K562 (cell line): ENCODE measurements at regions not wholly inside any gene's neighbourhood (a gene's known extent, or its start where the extent isn't known, plus 50 kb on each side); places are given as distances from the start of the nearest gene placed in this dataset.

ENCODE experiments used
- ATAC-seq: fragments of 200-7000 bp; cut with Tn5 transposase; 3 replicates; pipeline ENCODE4 v1.9.1; 2020; ENCODE audit warnings: moderate library complexity
- BruUV-seq: library from RNA; stranded (reverse); fragments of 400-500 nt; replicated peaks from 2 replicates; lab custom pipeline; 2021; lab: Mats Ljungman, UMichigan
- CTCF ChIA-PET: fragments of 300-600 bp; formaldehyde crosslinking; extraction: SDS; loops from one replicate; lab custom pipeline; 2021; ENCODE audit warnings: low intra/inter-chr PET ratio; lab: Yijun Ruan, JAX
- POLR2A ChIA-PET: fragments of 300-600, 350-650 bp; sonication (Branson Sonifier 250); formaldehyde crosslinking; extraction: SDS; loops from one replicate; lab custom pipeline; 2021; ENCODE audit warnings: antibody characterized with exemption, inconsistent platforms; lab: Yijun Ruan, JAX
- DNase-seq, 4 experiments: peaks; one replicate each; pipeline versions ENCODE4 v3.0.0 to v3.0.0-alpha.2; 2011 to 2018; ENCODE audit warnings: low spot score in 3 of 4, mixed read lengths in 3 of 4; ENCODE audit errors: extremely low read depth in 1 of 4
- FAIRE-seq: peaks from 2 replicates; lab custom pipeline; 2011; peaks lifted over from hg19 to GRCh38; lab: Jason Lieb, UNC
- H2AFZ ChIP-seq: 2 replicates; pipeline ENCODE4 v1.6.0; 2011; ENCODE audit warnings: low read depth, low read length, control low read depth, inconsistent platforms
- H3K27ac ChIP-seq: fragments of 200-600 bp; 3 replicates; pipeline ENCODE4 v1.8.0; 2011; ENCODE audit warnings: low read depth, mild to moderate bottlenecking, control low read depth, inconsistent platforms, low read length, moderate library complexity, mixed read lengths; ENCODE audit errors: extremely low read depth
- H3K27me3 ChIP-seq, 2 experiments: fragments of 300-600 bp in 1 of 2; 2 replicates in 1 of 2; 3 replicates in 1 of 2; pipeline versions ENCODE4 v1.6.0 to v1.8.0; 2011; ENCODE audit warnings: inconsistent platforms in 2 of 2, low read length in 2 of 2, mild to moderate bottlenecking in 1 of 2, mixed read lengths in 1 of 2, moderate library complexity in 1 of 2; ENCODE audit not compliant: control insufficient read depth in 2 of 2, insufficient read depth in 2 of 2
- H3K36me3 ChIP-seq: fragments of 300-600 bp; 3 replicates; pipeline ENCODE4 v1.8.0; 2011; ENCODE audit warnings: mild to moderate bottlenecking, low read length, inconsistent platforms; ENCODE audit not compliant: control insufficient read depth, insufficient read depth
- H3K4me1 ChIP-seq, 2 experiments: fragments of 200-600 bp in 1 of 2; replicated peaks in 1 of 2; 2 replicates in 1 of 2; 3 replicates in 1 of 2; pipeline versions ENCODE4 v1.5.1 to v1.8.0; 2011; ENCODE audit warnings: inconsistent platforms in 2 of 2, low read length in 2 of 2, mild to moderate bottlenecking in 1 of 2, mixed read lengths in 1 of 2, moderate library complexity in 1 of 2; ENCODE audit not compliant: control insufficient read depth in 2 of 2, insufficient read depth in 2 of 2
- H3K4me2 ChIP-seq: 2 replicates; pipeline ENCODE4 v1.6.1; 2011; ENCODE audit warnings: low read length, control low read depth, inconsistent platforms, mixed read lengths; ENCODE audit not compliant: insufficient read depth
- H3K4me3 ChIP-seq: fragments of 200-600 bp; sonication (generic), shearing (Covaris generic); 2 replicates; pipeline ENCODE4 v1.5.1; 2016; ENCODE audit warnings: control low read depth, inconsistent platforms
- H3K79me2 ChIP-seq: fragments of 200-600 bp; 3 replicates; pipeline ENCODE4 v1.8.0; 2011; ENCODE audit warnings: low read length, inconsistent platforms; ENCODE audit not compliant: control insufficient read depth, insufficient read depth
- H3K9ac ChIP-seq, 2 experiments: 2 replicates each; pipeline versions ENCODE4 v1.6.0 to v1.6.1; 2011; ENCODE audit warnings: low read depth in 2 of 2, low read length in 2 of 2, control low read depth in 1 of 2, inconsistent platforms in 1 of 2, mild to moderate bottlenecking in 1 of 2, mixed read lengths in 1 of 2; ENCODE audit not compliant: insufficient read depth in 1 of 2
- H3K9me1 ChIP-seq: one replicate; pipeline ENCODE4 v1.6.0; 2011; ENCODE audit warnings: inconsistent platforms, mild to moderate bottlenecking, low read length, moderate library complexity; ENCODE audit not compliant: control insufficient read depth, insufficient read depth
- H3K9me3 ChIP-seq: replicated peaks from 2 replicates; pipeline ENCODE4 v1.5.1; 2011; ENCODE audit warnings: low read depth, low read length, inconsistent platforms; ENCODE audit not compliant: control insufficient read depth, insufficient read depth
- H4K20me1 ChIP-seq: replicated peaks from 2 replicates; pipeline ENCODE4 v1.6.1; 2011; ENCODE audit warnings: low read length, inconsistent platforms, mixed read lengths; ENCODE audit not compliant: control insufficient read depth, insufficient read depth
- COPS2 ChIP-seq: fragments of 450-650 bp; conservative IDR thresholded peaks from 2 replicates; pipeline ENCODE4 v1.6.1; 2016; ENCODE audit warnings: mild to moderate bottlenecking, moderate library complexity
- NR2C1 ChIP-seq, 2 experiments: fragments of 450-650 bp; IDR thresholded peaks; 2 replicates each; pipeline ENCODE4 v1.6.1; 2017; ENCODE audit warnings: mild to moderate bottlenecking in 2 of 2, antibody characterized with exemption in 1 of 2, inconsistent platforms in 1 of 2, missing compliant biosample characterization in 1 of 2, missing genetic modification characterization in 1 of 2
- PHF8 ChIP-seq: fragments of 200-600 bp; sonication (generic); IDR thresholded peaks from 2 replicates; pipeline ENCODE4 v1.6.1; 2012; ENCODE audit warnings: mixed run types, mild to moderate bottlenecking, inconsistent platforms, low read length, moderate library complexity, borderline replicate concordance
- POLR2AphosphoS5 ChIP-seq: IDR thresholded peaks from 2 replicates; pipeline ENCODE4 v1.6.1; 2011; ENCODE audit warnings: mild to moderate bottlenecking, low read depth, low read length, moderate library complexity; ENCODE audit not compliant: control insufficient read depth, insufficient read depth
- YBX1 ChIP-seq: fragments of 450-650 bp; IDR thresholded peaks from 2 replicates; pipeline ENCODE4 v1.7.1; 2016; ENCODE audit warnings: mild to moderate bottlenecking
- ZFX ChIP-seq: sonication (generic); formaldehyde crosslinking; IDR thresholded peaks from 2 replicates; pipeline ENCODE4 v1.8.0; 2022; ENCODE audit warnings: mild to moderate bottlenecking, missing genetic modification reagents, moderate library complexity
- WGBS: fragments of 100-300 bp; shearing (Covaris generic); methylation state at CpG from one replicate; pipeline ENCODE4 v1.1.6; 2016; ENCODE audit warnings: low coverage, mixed read lengths; ENCODE audit not compliant: insufficient coverage; ENCODE audit errors: missing lambda C conversion rate; 5-methylcytosine and 5-hydroxymethylcytosine counted together
- in situ Hi-C: fragments of 300-500 bp; cut with MboI; formaldehyde crosslinking; loops from 4 replicates; pipeline ENCODE4 v1.15.0; 2018; ENCODE audit warnings: inconsistent platforms, mixed read lengths
- intact Hi-C: fragments of 100-400 bp; cut with micrococcal nuclease; formaldehyde crosslinking; loops from 2 replicates; pipeline ENCODE4 v1.14.2; 2022
- TF ChIP-seq, protein P1 (sequence below): fragments of 200-800 bp; sonication (Bioruptor generic); IDR thresholded peaks from 2 replicates; pipeline ENCODE4 v1.6.1; 2017; ENCODE audit warnings: missing genetic modification characterization, missing compliant biosample characterization
- TF ChIP-seq, protein P2 (sequence below): fragments of 200-800 bp; sonication (Bioruptor generic); IDR thresholded peaks from 2 replicates; pipeline ENCODE4 v1.6.1; 2017; ENCODE audit warnings: missing genetic modification characterization, missing compliant biosample characterization
- TF ChIP-seq, protein P3 (sequence below), 2 experiments: IDR thresholded peaks; 2 replicates each; pipeline ENCODE4 v1.6.1; 2011; ENCODE audit warnings: borderline replicate concordance in 1 of 2, control low read depth in 1 of 2, low read depth in 1 of 2, low read length in 1 of 2, mild to moderate bottlenecking in 1 of 2, mixed read lengths in 1 of 2, moderate library complexity in 1 of 2; ENCODE audit not compliant: insufficient read depth in 1 of 2, insufficient read length in 1 of 2, poor library complexity in 1 of 2, severe bottlenecking in 1 of 2; ENCODE audit errors: extremely low read depth in 1 of 2
- TF ChIP-seq, protein P4 (sequence below), 3 experiments: fragments of 200-800 bp in 1 of 3; fragments of 250-450 bp in 1 of 3; fragments of 450-650 bp in 1 of 3; sonication (Bioruptor Pico) in 1 of 3; sonication (Bioruptor generic) in 1 of 3; formaldehyde crosslinking in 1 of 3; IDR thresholded peaks; 2 replicates each; pipeline versions ENCODE4 v1.6.1 to v1.8.0; 2016 to 2022; ENCODE audit warnings: mild to moderate bottlenecking in 2 of 3, missing genetic modification characterization in 2 of 3, missing compliant biosample characterization in 1 of 3, moderate library complexity in 1 of 3

DNA sequence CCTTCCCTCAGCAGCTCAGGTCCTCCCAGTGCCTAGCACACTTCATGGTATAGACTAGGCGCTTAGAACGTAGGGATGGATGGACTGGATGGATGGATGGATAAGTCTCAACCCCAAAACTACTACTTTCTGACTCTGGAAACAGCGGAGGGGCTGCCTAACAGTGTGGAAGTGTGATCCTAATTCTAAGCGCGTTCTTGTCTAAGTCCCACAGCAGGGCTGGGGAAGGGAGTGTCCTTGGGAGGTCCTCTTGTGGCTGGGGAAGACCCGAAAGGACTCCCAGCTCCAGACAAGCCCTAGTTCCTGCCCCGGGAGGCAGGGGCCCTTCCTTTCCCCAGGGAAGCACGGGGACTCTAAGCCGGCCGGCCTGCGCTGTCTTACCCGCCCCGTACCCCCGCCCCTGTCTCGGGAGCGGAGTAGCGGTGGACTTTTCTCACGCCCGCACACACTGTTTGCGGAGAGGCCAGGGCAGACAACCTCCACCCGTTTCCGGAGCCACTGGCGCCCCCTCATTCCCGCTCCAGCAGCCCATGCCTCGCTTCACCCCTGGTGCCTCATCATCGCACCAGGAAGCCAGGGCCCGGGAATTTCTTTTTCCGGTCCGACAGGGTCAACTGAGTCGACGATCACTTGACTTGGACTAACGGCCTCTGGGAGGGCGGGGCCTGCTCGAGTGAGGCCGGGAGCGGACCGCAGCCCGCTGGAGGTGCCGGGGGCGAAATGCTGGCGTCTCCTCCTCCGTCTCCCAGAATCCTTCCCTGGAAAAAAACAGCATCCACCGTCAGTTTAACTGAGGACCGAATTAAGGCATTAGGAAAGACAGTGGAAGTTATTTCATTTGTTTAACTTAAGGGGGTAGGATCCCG lies 133.3 kb downstream of the TBC1D2B start:
- CTCF ChIA-PET, result no interaction called here
- H3K4me2 ChIP-seq, result peak overlapping the region; percentile 57
- H3K36me3 ChIP-seq, result no peaks in the 10 kb centered on the region
- no peaks in the 10 kb centered on the region for H3K9me1 ChIP-seq
- no peaks in the 10 kb centered on the region for H3K9me3 ChIP-seq
- peak overlapping the region; percentile 87 for H2AFZ ChIP-seq
- peak overlapping the region; percentile 37 for H3K4me3 ChIP-seq
- no peaks in the 10 kb centered on the region for H4K20me1 ChIP-seq
- ATAC-seq (peak; percentile 87), DNase-seq (peak; percentile 36 to 85 (median 61)), FAIRE-seq (peak; percentile 92)
- POLR2A ChIA-PET, result no interaction called here
- no peaks in the 10 kb centered on the region for H3K79me2 ChIP-seq
- H3K9ac ChIP-seq, result peak overlapping the region; percentile 30 to 66; a peak in 3 of 4 replicates
- peaks cover 0 to 12% of the 10 kb centered on the region in 2 experiments; a peak in 3 of 5 replicates for H3K4me1 ChIP-seq
- TSS peak; percentile 90 for BruUV-seq
- in situ Hi-C loops, result no loop called here
- H3K27ac ChIP-seq, result peak overlapping the region; percentile 41; the same call in 2 of the 3 replicates
- intact Hi-C loops, result no loop called here
- 13% methylated on average over 44 of the region's 45 CpGs for WGBS
- H3K27me3 ChIP-seq, result no peaks in the 10 kb centered on the region; a peak in 1 of 5 replicates
- TF ChIP-seq ZFX (peak; percentile 56), NR2C1 (IDR thresholded peaks at IDR 0.05) (peak; percentile 71), NR2C1 (tag; IDR thresholded peaks at IDR 0.05) (peak; percentile 86), YBX1 (no peak), COPS2 (no peak), POLR2AphosphoS5 (peak; percentile 24; the same call in 1 of the 2 replicates), PHF8 (peak; percentile 49; the same call in 1 of the 2 replicates)
- TF ChIP-seq, protein P1, sequence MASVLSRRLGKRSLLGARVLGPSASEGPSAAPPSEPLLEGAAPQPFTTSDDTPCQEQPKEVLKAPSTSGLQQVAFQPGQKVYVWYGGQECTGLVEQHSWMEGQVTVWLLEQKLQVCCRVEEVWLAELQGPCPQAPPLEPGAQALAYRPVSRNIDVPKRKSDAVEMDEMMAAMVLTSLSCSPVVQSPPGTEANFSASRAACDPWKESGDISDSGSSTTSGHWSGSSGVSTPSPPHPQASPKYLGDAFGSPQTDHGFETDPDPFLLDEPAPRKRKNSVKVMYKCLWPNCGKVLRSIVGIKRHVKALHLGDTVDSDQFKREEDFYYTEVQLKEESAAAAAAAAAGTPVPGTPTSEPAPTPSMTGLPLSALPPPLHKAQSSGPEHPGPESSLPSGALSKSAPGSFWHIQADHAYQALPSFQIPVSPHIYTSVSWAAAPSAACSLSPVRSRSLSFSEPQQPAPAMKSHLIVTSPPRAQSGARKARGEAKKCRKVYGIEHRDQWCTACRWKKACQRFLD, result peak; percentile 76; the same call in 1 of the 2 replicates
- TF ChIP-seq, protein P2, sequence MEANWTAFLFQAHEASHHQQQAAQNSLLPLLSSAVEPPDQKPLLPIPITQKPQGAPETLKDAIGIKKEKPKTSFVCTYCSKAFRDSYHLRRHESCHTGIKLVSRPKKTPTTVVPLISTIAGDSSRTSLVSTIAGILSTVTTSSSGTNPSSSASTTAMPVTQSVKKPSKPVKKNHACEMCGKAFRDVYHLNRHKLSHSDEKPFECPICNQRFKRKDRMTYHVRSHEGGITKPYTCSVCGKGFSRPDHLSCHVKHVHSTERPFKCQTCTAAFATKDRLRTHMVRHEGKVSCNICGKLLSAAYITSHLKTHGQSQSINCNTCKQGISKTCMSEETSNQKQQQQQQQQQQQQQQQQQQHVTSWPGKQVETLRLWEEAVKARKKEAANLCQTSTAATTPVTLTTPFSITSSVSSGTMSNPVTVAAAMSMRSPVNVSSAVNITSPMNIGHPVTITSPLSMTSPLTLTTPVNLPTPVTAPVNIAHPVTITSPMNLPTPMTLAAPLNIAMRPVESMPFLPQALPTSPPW (CRISPR knock-in tag), result peak; percentile 57
- TF ChIP-seq, protein P3, sequence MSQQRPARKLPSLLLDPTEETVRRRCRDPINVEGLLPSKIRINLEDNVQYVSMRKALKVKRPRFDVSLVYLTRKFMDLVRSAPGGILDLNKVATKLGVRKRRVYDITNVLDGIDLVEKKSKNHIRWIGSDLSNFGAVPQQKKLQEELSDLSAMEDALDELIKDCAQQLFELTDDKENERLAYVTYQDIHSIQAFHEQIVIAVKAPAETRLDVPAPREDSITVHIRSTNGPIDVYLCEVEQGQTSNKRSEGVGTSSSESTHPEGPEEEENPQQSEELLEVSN (IDR thresholded peaks at IDR 0.05; ENCODE audit: borderline replicate concordance in 1 of 2, extremely low read depth in 1 of 2, insufficient read depth in 1 of 2, insufficient read length in 1 of 2, low read depth in 1 of 2, low read length in 1 of 2, poor library complexity in 1 of 2, severe bottlenecking in 1 of 2), result peak in 1 of 2 experiments; percentile 36
- TF ChIP-seq, protein P4, sequence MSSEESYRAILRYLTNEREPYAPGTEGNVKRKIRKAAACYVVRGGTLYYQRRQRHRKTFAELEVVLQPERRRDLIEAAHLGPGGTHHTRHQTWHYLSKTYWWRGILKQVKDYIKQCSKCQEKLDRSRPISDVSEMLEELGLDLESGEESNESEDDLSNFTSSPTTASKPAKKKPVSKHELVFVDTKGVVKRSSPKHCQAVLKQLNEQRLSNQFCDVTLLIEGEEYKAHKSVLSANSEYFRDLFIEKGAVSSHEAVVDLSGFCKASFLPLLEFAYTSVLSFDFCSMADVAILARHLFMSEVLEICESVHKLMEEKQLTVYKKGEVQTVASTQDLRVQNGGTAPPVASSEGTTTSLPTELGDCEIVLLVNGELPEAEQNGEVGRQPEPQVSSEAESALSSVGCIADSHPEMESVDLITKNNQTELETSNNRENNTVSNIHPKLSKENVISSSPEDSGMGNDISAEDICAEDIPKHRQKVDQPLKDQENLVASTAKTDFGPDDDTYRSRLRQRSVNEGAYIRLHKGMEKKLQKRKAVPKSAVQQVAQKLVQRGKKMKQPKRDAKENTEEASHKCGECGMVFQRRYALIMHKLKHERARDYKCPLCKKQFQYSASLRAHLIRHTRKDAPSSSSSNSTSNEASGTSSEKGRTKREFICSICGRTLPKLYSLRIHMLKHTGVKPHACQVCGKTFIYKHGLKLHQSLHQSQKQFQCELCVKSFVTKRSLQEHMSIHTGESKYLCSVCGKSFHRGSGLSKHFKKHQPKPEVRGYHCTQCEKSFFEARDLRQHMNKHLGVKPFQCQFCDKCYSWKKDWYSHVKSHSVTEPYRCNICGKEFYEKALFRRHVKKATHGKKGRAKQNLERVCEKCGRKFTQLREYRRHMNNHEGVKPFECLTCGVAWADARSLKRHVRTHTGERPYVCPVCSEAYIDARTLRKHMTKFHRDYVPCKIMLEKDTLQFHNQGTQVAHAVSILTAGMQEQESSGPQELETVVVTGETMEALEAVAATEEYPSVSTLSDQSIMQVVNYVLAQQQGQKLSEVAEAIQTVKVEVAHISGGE (CRISPR knock-in tag; IDR thresholded peaks at IDR 0.05), result peak in 1 of 3 experiments; percentile 95; a peak in 2 of 6 replicates
